DND-41 (cell line): ENCODE measurements at regions not wholly inside any gene's neighbourhood (a gene's known extent, or its start where the extent isn't known, plus 50 kb on each side); places are given as distances from the start of the nearest gene placed in this dataset.

Experiments used
- ATAC-seq: fragments of 200-7000 bp; cut with Tn5 transposase; 3 replicates; pipeline ENCODE4 v1.9.1; 2021; ENCODE audit warnings: low read depth; ENCODE audit not compliant: insufficient read depth
- DNase-seq: peaks from one replicate; pipeline ENCODE4 v3.0.0-alpha.2; 2020
- H2AFZ ChIP-seq: 2 replicates; pipeline ENCODE4 v1.6.0; 2012; ENCODE audit warnings: low read depth, low read length
- H3K27ac ChIP-seq: 2 replicates; pipeline ENCODE4 v1.5.1; 2012; ENCODE audit warnings: low read length, inconsistent platforms
- H3K27me3 ChIP-seq: fragments of 200-600 bp; sonication (generic); 2 replicates; pipeline ENCODE4 v1.6.0; 2012; ENCODE audit warnings: low read length, mild to moderate bottlenecking, inconsistent platforms; ENCODE audit not compliant: insufficient read depth, poor library complexity
- H3K36me3 ChIP-seq: 2 replicates; pipeline ENCODE4 v1.5.1; 2012; ENCODE audit warnings: low read length, inconsistent platforms; ENCODE audit not compliant: insufficient read depth
- H3K4me1 ChIP-seq: 2 replicates; pipeline ENCODE4 v1.5.1; 2012; ENCODE audit warnings: mild to moderate bottlenecking, low read length; ENCODE audit not compliant: insufficient read depth
- H3K4me2 ChIP-seq: 2 replicates; pipeline ENCODE4 v1.6.0; 2012; ENCODE audit warnings: mild to moderate bottlenecking, moderate library complexity, low read length, inconsistent platforms; ENCODE audit not compliant: insufficient read depth
- H3K4me3 ChIP-seq, 2 experiments: fragments of 200-600 bp in 1 of 2; shearing (Covaris generic) in 1 of 2; 2 replicates each; pipeline ENCODE4 v1.5.1; 2012 to 2016; ENCODE audit warnings: inconsistent platforms in 2 of 2, low read length in 2 of 2, mild to moderate bottlenecking in 2 of 2, low read depth in 1 of 2, moderate library complexity in 1 of 2
- H3K79me2 ChIP-seq: 2 replicates; pipeline ENCODE4 v1.6.0; 2012; ENCODE audit warnings: low read length, inconsistent platforms; ENCODE audit not compliant: insufficient read depth
- H3K9ac ChIP-seq: 2 replicates; pipeline ENCODE4 v1.6.0; 2012; ENCODE audit warnings: low read depth, mild to moderate bottlenecking, inconsistent platforms, low read length, moderate library complexity
- H3K9me3 ChIP-seq: 2 replicates; pipeline ENCODE4 v1.5.1; 2012; ENCODE audit warnings: low read length, moderate library complexity, mild to moderate bottlenecking, inconsistent platforms; ENCODE audit not compliant: insufficient read depth, severe bottlenecking
- H4K20me1 ChIP-seq: 2 replicates; pipeline ENCODE4 v1.6.0; 2012; ENCODE audit warnings: low read length; ENCODE audit not compliant: insufficient read depth
- EZH2 ChIP-seq: IDR thresholded peaks from 3 replicates; pipeline ENCODE4 v1.6.1; 2012; ENCODE audit warnings: borderline replicate concordance, low read depth, mild to moderate bottlenecking, moderate library complexity, low read length, inconsistent platforms; ENCODE audit not compliant: severe bottlenecking
- TF ChIP-seq, protein P1 (sequence below): IDR thresholded peaks from 2 replicates; pipeline ENCODE4 v1.5.1; 2012; ENCODE audit warnings: borderline replicate concordance, low read length, moderate library complexity, mild to moderate bottlenecking; ENCODE audit not compliant: poor library complexity, severe bottlenecking; ENCODE audit errors: extremely low read depth

DNA sequence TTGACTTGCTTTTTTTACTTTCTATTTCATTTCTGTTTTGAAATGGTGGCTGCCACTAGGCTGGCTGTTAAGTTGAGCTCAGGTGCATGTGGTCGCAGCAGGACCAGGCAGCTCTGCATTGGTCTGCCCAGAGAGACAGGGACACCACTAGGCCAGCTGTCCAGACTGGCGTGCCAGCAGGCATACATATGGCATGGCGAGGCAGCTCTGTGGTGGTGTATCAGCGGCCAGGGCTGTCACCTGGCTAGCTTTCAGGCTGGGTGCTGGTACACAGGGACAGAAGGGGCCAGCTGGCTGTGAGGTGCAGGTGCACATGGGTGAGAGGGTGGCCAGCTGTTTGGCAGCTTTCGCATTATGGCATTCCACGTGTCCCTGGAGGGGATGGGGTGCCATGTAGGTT lies 654.0 kb upstream of the ACO1 start:
- no peak overlapping the region for H3K4me3 ChIP-seq
- no peaks in the 10 kb centered on the region for H3K27me3 ChIP-seq
- H4K20me1 ChIP-seq, result no peaks in the 10 kb centered on the region
- no peaks in the 10 kb centered on the region for H3K9me3 ChIP-seq
- H3K27ac ChIP-seq, result no peak overlapping the region
- ATAC-seq, result no peak
- H3K9ac ChIP-seq, result no peak overlapping the region
- H2AFZ ChIP-seq, result no peak overlapping the region
- no peaks in the 10 kb centered on the region for H3K79me2 ChIP-seq
- DNase-seq, result no peak
- H3K4me1 ChIP-seq, result no peaks in the 10 kb centered on the region
- no peaks in the 10 kb centered on the region for H3K36me3 ChIP-seq
- TF ChIP-seq, protein P1, sequence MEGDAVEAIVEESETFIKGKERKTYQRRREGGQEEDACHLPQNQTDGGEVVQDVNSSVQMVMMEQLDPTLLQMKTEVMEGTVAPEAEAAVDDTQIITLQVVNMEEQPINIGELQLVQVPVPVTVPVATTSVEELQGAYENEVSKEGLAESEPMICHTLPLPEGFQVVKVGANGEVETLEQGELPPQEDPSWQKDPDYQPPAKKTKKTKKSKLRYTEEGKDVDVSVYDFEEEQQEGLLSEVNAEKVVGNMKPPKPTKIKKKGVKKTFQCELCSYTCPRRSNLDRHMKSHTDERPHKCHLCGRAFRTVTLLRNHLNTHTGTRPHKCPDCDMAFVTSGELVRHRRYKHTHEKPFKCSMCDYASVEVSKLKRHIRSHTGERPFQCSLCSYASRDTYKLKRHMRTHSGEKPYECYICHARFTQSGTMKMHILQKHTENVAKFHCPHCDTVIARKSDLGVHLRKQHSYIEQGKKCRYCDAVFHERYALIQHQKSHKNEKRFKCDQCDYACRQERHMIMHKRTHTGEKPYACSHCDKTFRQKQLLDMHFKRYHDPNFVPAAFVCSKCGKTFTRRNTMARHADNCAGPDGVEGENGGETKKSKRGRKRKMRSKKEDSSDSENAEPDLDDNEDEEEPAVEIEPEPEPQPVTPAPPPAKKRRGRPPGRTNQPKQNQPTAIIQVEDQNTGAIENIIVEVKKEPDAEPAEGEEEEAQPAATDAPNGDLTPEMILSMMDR, result no peak
- TF ChIP-seq EZH2, result no peak
- H3K4me2 ChIP-seq, result no peak overlapping the region

DNA sequence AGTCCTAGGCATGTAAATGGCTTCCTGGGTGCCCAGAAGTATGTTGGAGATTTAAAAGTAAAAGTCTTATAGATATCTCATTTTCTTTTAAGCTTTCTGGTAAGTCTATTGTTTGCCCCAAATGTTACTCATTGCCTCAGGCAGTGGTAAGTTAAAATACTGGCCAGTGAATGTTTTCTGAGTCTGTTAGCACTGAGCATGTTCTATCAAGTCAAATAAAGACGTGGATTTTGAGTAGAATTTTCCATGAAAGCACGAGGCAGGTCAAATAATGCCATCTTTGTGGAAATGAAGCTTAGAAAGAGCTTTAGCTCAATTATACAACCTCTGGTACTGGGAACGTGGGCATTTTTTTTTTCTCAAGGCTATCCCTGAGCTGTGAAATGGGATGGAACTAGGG lies 651.3 kb upstream of the ACO1 start:
- Histone ChIP-seq H4K20me1 (no peaks in the 10 kb centered on the region), H2AFZ (no peak overlapping the region), H3K27me3 (no peaks in the 10 kb centered on the region), H3K79me2 (no peaks in the 10 kb centered on the region), H3K36me3 (no peaks in the 10 kb centered on the region), H3K27ac (no peak overlapping the region), H3K9me3 (no peaks in the 10 kb centered on the region), H3K9ac (no peak overlapping the region), H3K4me2 (no peak overlapping the region), H3K4me1 (no peaks in the 10 kb centered on the region), H3K4me3 (no peak overlapping the region)
- ATAC-seq (no peak), DNase-seq (no peak)
- TF ChIP-seq EZH2, result no peak
- TF ChIP-seq, protein P1, result no peak

DNA sequence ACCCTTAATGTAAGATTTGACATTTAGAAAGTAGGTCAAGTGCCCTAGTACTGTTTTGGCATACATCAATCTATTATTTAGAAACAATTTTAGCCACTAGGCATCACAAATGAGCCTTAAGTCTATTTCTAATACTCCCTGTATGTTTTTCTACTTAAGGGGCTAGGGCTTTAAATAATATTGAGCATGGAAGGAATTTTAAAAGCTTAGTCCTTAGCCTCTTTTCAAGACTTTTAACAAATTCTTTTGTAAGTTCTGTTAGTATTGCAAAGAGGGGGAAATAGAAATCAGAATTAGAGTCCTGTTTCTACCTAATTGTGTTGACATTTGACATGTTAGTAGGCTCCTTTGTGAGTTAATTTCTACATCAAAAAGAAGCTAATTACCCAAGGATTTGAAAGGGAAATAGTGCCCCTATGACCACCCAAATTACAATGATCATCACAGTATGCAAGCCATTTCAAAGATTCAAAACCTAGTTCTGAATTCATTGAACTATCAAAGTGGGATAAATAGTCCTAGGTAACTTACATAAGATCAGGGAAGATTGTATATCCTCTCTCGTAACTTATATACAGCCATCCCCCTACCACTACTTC lies 647.8 kb upstream of the ACO1 start:
- Histone ChIP-seq H3K9me3 (no peaks in the 10 kb centered on the region), H3K27me3 (no peaks in the 10 kb centered on the region), H3K36me3 (no peaks in the 10 kb centered on the region), H3K27ac (no peak overlapping the region), H3K4me3 (no peak overlapping the region), H2AFZ (no peak overlapping the region), H3K4me2 (no peak overlapping the region), H3K79me2 (no peaks in the 10 kb centered on the region), H3K4me1 (no peaks in the 10 kb centered on the region), H3K9ac (no peak overlapping the region), H4K20me1 (no peaks in the 10 kb centered on the region)
- DNase-seq (no peak), ATAC-seq (no peak)
- no peak for TF ChIP-seq EZH2
- TF ChIP-seq, protein P1, result no peak

DNA sequence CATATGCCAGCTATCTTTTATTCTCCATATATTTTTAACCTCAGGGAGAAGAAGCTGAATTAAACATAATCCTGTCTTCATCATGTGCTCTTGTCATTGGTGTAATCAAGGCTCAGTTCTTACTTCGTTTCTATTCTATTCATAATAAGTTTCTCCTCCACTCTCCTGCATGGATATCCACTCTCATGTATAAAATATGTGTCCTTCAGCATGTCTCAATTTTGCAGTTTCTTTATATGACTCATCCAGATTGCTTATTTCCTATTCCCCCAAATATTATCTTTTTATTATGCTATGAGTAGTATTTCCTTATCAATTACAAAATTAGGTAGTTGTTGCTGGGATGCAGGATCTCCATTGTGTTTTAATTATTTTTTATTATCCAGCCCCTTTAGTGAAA lies 643.7 kb upstream of the ACO1 start:
- Histone ChIP-seq H3K9me3 (no peaks in the 10 kb centered on the region), H3K27ac (no peak overlapping the region), H2AFZ (no peak overlapping the region), H3K79me2 (no peaks in the 10 kb centered on the region), H3K9ac (no peak overlapping the region), H3K4me1 (no peaks in the 10 kb centered on the region), H4K20me1 (no peaks in the 10 kb centered on the region), H3K27me3 (no peaks in the 10 kb centered on the region), H3K36me3 (no peaks in the 10 kb centered on the region), H3K4me3 (no peak overlapping the region), H3K4me2 (no peak overlapping the region)
- DNase-seq (no peak), ATAC-seq (no peak)
- TF ChIP-seq EZH2, result no peak
- TF ChIP-seq, protein P1, result no peak
